Amniotic epithelial cell (primary cell): ENCODE measurements at regions not wholly inside any gene's neighbourhood (a gene's known extent, or its start where the extent isn't known, plus 50 kb on each side); places are given as distances from the start of the nearest gene placed in this dataset.

ENCODE experiments used
- DNase-seq: peaks from one replicate; pipeline ENCODE4 v3.0.0-alpha.2; 2010; ENCODE audit warnings: low read depth

- no peak for DNase-seq
These were observed 523.0 kb downstream of the PTPRC start for GRCh38 chr1:199161766-199162303.

GRCh38 chr1:199163267-199163666 is 524.4 kb downstream of the PTPRC start:
- DNase-seq: no peak

- DNase-seq: peak; percentile 12
These were observed 524.8 kb downstream of the PTPRC start for GRCh38 chr1:199163670-199164069.

- DNase-seq: no peak
These were observed 528.6 kb downstream of the PTPRC start for GRCh38 chr1:199167460-199167859.

- DNase-seq: no peak
These were observed 530.2 kb downstream of the PTPRC start for GRCh38 chr1:199168888-199169585.

- DNase-seq: no peak
These were observed 531.9 kb downstream of the PTPRC start for GRCh38 chr1:199170711-199171110.

GRCh38 chr1:199172171-199173124 is 533.6 kb downstream of the PTPRC start:
- no peak for DNase-seq

GRCh38 chr1:199173356-199173755 is 534.5 kb downstream of the PTPRC start:
- peak; percentile 52 for DNase-seq

GRCh38 chr1:199174336-199174735 is 535.5 kb downstream of the PTPRC start:
- DNase-seq: no peak

- no peak for DNase-seq
These were observed 537.9 kb downstream of the PTPRC start for GRCh38 chr1:199176713-199177112.

GRCh38 chr1:199177241-199177640 is 538.4 kb downstream of the PTPRC start:
- DNase-seq: no peak

GRCh38 chr1:199178646-199179045 is 539.8 kb downstream of the PTPRC start:
- no peak for DNase-seq

- DNase-seq: peak; percentile 61
These were observed 543.5 kb downstream of the PTPRC start for GRCh38 chr1:199182186-199182843.

GRCh38 chr1:199184180-199184579 is 545.3 kb downstream of the PTPRC start:
- no peak for DNase-seq

GRCh38 chr1:199194862-199195261 is 556.0 kb downstream of the PTPRC start:
- no peak for DNase-seq

- DNase-seq: no peak
These were observed 558.9 kb downstream of the PTPRC start for GRCh38 chr1:199197695-199198094.

GRCh38 chr1:199202331-199202730 is 563.5 kb downstream of the PTPRC start:
- DNase-seq: no peak

GRCh38 chr1:199204231-199204630 is 565.4 kb downstream of the PTPRC start:
- DNase-seq: no peak

GRCh38 chr1:199205740-199206441 is 567.1 kb downstream of the PTPRC start:
- no peak for DNase-seq

GRCh38 chr1:199208847-199209246 is 570.0 kb downstream of the PTPRC start:
- no peak for DNase-seq

- no peak for DNase-seq
These were observed 579.2 kb downstream of the PTPRC start for GRCh38 chr1:199218065-199218464.

- DNase-seq: no peak
These were observed 579.7 kb downstream of the PTPRC start for GRCh38 chr1:199218533-199218932.
